ENCODE measurements at regions not wholly inside any gene's neighbourhood (a gene's known extent, or its start where the extent isn't known, plus 50 kb on each side); places are given as distances from the start of the nearest gene placed in this dataset.

GRCh38 chr20:55776176-55776575, 229.1 kb downstream of the CBLN4 start (continued):
- TF ChIP-seq, protein P1, sequence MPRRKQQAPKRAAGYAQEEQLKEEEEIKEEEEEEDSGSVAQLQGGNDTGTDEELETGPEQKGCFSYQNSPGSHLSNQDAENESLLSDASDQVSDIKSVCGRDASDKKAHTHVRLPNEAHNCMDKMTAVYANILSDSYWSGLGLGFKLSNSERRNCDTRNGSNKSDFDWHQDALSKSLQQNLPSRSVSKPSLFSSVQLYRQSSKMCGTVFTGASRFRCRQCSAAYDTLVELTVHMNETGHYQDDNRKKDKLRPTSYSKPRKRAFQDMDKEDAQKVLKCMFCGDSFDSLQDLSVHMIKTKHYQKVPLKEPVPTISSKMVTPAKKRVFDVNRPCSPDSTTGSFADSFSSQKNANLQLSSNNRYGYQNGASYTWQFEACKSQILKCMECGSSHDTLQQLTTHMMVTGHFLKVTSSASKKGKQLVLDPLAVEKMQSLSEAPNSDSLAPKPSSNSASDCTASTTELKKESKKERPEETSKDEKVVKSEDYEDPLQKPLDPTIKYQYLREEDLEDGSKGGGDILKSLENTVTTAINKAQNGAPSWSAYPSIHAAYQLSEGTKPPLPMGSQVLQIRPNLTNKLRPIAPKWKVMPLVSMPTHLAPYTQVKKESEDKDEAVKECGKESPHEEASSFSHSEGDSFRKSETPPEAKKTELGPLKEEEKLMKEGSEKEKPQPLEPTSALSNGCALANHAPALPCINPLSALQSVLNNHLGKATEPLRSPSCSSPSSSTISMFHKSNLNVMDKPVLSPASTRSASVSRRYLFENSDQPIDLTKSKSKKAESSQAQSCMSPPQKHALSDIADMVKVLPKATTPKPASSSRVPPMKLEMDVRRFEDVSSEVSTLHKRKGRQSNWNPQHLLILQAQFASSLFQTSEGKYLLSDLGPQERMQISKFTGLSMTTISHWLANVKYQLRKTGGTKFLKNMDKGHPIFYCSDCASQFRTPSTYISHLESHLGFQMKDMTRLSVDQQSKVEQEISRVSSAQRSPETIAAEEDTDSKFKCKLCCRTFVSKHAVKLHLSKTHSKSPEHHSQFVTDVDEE (CRISPR knock-in tag; IDR thresholded peaks at IDR 0.05): no peak
- no peak for TF ChIP-seq BACH2 (CRISPR knock-in tag; IDR thresholded peaks at IDR 0.05; ENCODE audit: borderline replicate concordance)
- TF ChIP-seq ARNTL (CRISPR knock-in tag; IDR thresholded peaks at IDR 0.05; ENCODE audit: borderline replicate concordance, low read depth): no peak
- TF ChIP-seq RARB (CRISPR knock-in tag; IDR thresholded peaks at IDR 0.05): no peak

DNA sequence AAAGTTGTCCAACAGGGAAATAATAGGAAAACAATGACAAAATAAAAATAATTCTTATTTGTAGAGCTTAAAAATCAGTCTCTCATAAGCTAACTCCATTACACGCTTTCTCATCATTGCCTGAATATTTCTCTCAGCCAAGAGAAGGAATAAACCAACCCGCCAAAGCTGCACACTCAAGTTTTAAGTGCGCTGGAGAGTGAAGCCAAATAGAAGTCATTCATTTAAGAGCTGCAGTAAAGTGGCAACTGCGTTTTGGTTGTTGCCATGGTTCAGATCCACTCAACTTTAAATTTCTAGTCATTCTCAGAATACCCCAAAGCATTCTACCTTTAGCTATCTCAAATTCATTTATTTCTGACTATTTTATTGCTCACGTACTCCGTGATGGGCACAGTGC, 230.7 kb downstream of the CBLN4 start:
- ATAC-seq: no peak
- no peak for TF ChIP-seq ZNF8 (CRISPR knock-in tag; IDR thresholded peaks at IDR 0.05)

GRCh38 chr20:55761797-55762196, 243.5 kb downstream of the CBLN4 start:
- no peak for ATAC-seq

GRCh38 chr20:55761100-55761499, 244.2 kb downstream of the CBLN4 start:
- ATAC-seq: no peak
- no peak for TF ChIP-seq PPARA (CRISPR knock-in tag; IDR thresholded peaks at IDR 0.05; ENCODE audit: borderline replicate concordance)
- no peak for TF ChIP-seq TOX (CRISPR knock-in tag; IDR thresholded peaks at IDR 0.05; ENCODE audit: borderline replicate concordance)
- TF ChIP-seq PATZ1 (CRISPR knock-in tag; IDR thresholded peaks at IDR 0.05; ENCODE audit: borderline replicate concordance): no peak
- TF ChIP-seq BACH2 (CRISPR knock-in tag; IDR thresholded peaks at IDR 0.05; ENCODE audit: borderline replicate concordance): no peak
- TF ChIP-seq ZNF8 (CRISPR knock-in tag; IDR thresholded peaks at IDR 0.05): no peak
- TF ChIP-seq RARB (CRISPR knock-in tag; IDR thresholded peaks at IDR 0.05): no peak
- no peak for TF ChIP-seq ZFP30 (CRISPR knock-in tag; IDR thresholded peaks at IDR 0.05)
- TF ChIP-seq, protein P2, sequence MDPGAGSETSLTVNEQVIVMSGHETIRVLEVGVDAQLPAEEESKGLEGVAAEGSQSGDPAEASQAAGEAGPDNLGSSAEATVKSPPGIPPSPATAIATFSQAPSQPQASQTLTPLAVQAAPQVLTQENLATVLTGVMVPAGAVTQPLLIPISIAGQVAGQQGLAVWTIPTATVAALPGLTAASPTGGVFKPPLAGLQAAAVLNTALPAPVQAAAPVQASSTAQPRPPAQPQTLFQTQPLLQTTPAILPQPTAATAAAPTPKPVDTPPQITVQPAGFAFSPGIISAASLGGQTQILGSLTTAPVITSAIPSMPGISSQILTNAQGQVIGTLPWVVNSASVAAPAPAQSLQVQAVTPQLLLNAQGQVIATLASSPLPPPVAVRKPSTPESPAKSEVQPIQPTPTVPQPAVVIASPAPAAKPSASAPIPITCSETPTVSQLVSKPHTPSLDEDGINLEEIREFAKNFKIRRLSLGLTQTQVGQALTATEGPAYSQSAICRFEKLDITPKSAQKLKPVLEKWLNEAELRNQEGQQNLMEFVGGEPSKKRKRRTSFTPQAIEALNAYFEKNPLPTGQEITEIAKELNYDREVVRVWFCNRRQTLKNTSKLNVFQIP (CRISPR knock-in tag; IDR thresholded peaks at IDR 0.05; ENCODE audit: borderline replicate concordance, low read depth): no peak
- no peak for TF ChIP-seq CSDC2 (CRISPR knock-in tag; IDR thresholded peaks at IDR 0.05)
- TF ChIP-seq ZFP3 (CRISPR knock-in tag; IDR thresholded peaks at IDR 0.05): no peak

More at GRCh38 chr20:55761797-55762196, 243.5 kb downstream of the CBLN4 start:
- no peak for TF ChIP-seq ZNF70 (CRISPR knock-in tag; IDR thresholded peaks at IDR 0.05)
- TF ChIP-seq PATZ1 (CRISPR knock-in tag; IDR thresholded peaks at IDR 0.05; ENCODE audit: borderline replicate concordance): no peak
- TF ChIP-seq PPARA (CRISPR knock-in tag; IDR thresholded peaks at IDR 0.05; ENCODE audit: borderline replicate concordance): no peak
- TF ChIP-seq ZNF565 (CRISPR knock-in tag; conservative IDR thresholded peaks at IDR 0.05; ENCODE audit: low read depth): no peak
- no peak for TF ChIP-seq SNAI2 (CRISPR knock-in tag; IDR thresholded peaks at IDR 0.05)
- TF ChIP-seq OSR1 (CRISPR knock-in tag; IDR thresholded peaks at IDR 0.05): no peak
- TF ChIP-seq ARNTL (CRISPR knock-in tag; IDR thresholded peaks at IDR 0.05; ENCODE audit: borderline replicate concordance, low read depth): no peak
- TF ChIP-seq BACH2 (CRISPR knock-in tag; IDR thresholded peaks at IDR 0.05; ENCODE audit: borderline replicate concordance): no peak
- no peak for TF ChIP-seq RARB (CRISPR knock-in tag; IDR thresholded peaks at IDR 0.05)
- TF ChIP-seq ZNF8 (CRISPR knock-in tag; IDR thresholded peaks at IDR 0.05): no peak
- TF ChIP-seq ZFP3 (CRISPR knock-in tag; IDR thresholded peaks at IDR 0.05): no peak
- TF ChIP-seq, protein P1 (CRISPR knock-in tag; IDR thresholded peaks at IDR 0.05): no peak
- TF ChIP-seq TOX (CRISPR knock-in tag; IDR thresholded peaks at IDR 0.05; ENCODE audit: borderline replicate concordance): no peak
- no peak for TF ChIP-seq CSRNP3 (CRISPR knock-in tag; IDR thresholded peaks at IDR 0.05)
- no peak for TF ChIP-seq TCF4 (CRISPR knock-in tag; IDR thresholded peaks at IDR 0.05; ENCODE audit: borderline replicate concordance)
- TF ChIP-seq ZFP30 (CRISPR knock-in tag; IDR thresholded peaks at IDR 0.05): no peak

Data from SK-N-SH treated with all-trans-retinoic acid at 6 μM for 48 hours (cell line).